Cardiac muscle cell (in vitro differentiated cells and primary cell): ENCODE measurements at regions not wholly inside any gene's neighbourhood (a gene's known extent, or its start where the extent isn't known, plus 50 kb on each side); places are given as distances from the start of the nearest gene placed in this dataset.

Experiments
- DNase-seq, 2 donors: peaks; one replicate each; pipeline versions ENCODE4 v3.0.0 to v3.0.0-alpha.2; 2010 to 2017; ENCODE audit warnings: low read depth in 1 of 2, low spot score in 1 of 2
- H3K27ac ChIP-seq: fragments of 200-600 bp; sonication (generic); 2 replicates; pipeline ENCODE4 v1.5.1; 2016
- H3K27me3 ChIP-seq: fragments of 200-600 bp; sonication (generic); 2 replicates; pipeline ENCODE4 v1.6.0; 2016; ENCODE audit warnings: control low read depth
- H3K36me3 ChIP-seq: fragments of 200-600 bp; sonication (generic); 2 replicates; pipeline ENCODE4 v1.5.1; 2016; ENCODE audit warnings: control low read depth
- H3K4me1 ChIP-seq: fragments of 200-600 bp; sonication (generic); 2 replicates; pipeline ENCODE4 v1.8.1; 2017; ENCODE audit warnings: low read depth, mild to moderate bottlenecking, mixed run types
- H3K4me3 ChIP-seq: fragments of 200-600 bp; sonication (generic); 2 replicates; pipeline ENCODE4 v1.5.1; 2016; ENCODE audit warnings: mild to moderate bottlenecking
- H3K9me3 ChIP-seq: fragments of 200-600 bp; sonication (generic); 2 replicates; pipeline ENCODE4 v1.5.1; 2017; ENCODE audit warnings: low read depth, mild to moderate bottlenecking, control low read depth
- TF ChIP-seq, protein P1 (sequence below): IDR thresholded peaks from 2 replicates; pipeline ENCODE4 v1.5.1; 2012; ENCODE audit warnings: low read depth, mild to moderate bottlenecking, low read length

DNA sequence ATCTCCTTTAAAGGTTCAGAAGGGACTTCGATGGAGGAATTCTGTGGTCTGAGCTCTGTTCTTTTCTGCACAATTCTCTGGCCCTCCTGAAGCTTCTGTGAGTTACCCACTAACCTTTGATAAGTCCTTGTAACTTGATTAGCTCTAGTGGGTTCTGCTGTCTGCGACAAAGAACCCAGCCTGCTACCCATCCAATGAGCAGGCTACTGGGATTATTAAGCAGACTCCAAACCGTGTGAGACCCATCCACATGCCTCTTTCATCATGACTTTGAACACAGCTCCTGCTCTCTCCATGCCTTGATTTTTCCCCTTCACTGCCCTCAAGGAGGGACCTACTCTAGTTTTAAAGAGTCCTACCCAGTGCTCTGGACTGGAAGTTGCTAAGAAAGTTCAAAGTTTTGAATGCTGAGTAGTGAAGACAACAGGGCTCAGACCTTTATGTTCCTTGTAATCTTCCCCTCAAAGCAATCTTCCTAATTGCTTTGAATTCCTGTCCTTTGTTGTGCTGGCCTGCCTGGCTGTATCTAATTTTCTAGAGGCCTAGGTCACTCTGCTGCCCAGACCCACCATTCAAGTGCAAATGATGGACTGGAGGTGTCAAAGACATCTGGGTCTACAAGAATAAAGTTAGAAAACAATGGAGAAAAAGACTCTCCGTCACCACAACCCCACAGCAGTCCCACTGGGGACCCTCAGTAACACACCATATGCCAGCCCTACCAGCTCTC lies 146.9 kb downstream of the RHOU start:
- H3K4me1 ChIP-seq, result no peaks in the 10 kb centered on the region
- no peaks in the 10 kb centered on the region for H3K36me3 ChIP-seq
- H3K27ac ChIP-seq, result no peak overlapping the region
- no peaks in the 10 kb centered on the region for H3K9me3 ChIP-seq
- DNase-seq, result no peak
- H3K27me3 ChIP-seq, result no peaks in the 10 kb centered on the region
- TF ChIP-seq, protein P1, sequence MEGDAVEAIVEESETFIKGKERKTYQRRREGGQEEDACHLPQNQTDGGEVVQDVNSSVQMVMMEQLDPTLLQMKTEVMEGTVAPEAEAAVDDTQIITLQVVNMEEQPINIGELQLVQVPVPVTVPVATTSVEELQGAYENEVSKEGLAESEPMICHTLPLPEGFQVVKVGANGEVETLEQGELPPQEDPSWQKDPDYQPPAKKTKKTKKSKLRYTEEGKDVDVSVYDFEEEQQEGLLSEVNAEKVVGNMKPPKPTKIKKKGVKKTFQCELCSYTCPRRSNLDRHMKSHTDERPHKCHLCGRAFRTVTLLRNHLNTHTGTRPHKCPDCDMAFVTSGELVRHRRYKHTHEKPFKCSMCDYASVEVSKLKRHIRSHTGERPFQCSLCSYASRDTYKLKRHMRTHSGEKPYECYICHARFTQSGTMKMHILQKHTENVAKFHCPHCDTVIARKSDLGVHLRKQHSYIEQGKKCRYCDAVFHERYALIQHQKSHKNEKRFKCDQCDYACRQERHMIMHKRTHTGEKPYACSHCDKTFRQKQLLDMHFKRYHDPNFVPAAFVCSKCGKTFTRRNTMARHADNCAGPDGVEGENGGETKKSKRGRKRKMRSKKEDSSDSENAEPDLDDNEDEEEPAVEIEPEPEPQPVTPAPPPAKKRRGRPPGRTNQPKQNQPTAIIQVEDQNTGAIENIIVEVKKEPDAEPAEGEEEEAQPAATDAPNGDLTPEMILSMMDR, result no peak
- no peak overlapping the region for H3K4me3 ChIP-seq

GRCh38 chr1:228882771-228883450 lies 147.6 kb downstream of the RHOU start:
- DNase-seq, result no peak

DNA sequence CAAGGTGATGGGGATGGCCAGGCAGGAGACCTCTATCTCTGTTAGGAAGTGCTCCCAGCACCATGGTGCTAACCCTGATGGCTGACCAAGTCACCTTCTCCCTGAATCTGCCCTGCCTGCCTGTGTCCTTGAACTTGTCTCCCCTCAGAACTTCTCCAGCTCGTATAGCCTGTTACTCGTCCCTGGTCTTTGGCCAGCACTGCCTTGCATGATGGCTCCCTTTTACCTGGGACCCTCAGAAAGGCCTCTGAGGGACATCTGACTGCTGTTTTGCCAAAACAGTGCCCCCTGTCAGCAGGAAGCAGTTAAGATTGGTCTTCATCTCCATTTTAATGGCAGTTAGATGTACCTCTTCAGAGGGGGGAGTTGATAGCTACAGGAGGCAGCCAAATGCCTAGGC lies 148.3 kb downstream of the RHOU start:
- Histone ChIP-seq H3K4me1 (no peaks in the 10 kb centered on the region), H3K27ac (no peak overlapping the region), H3K36me3 (no peaks in the 10 kb centered on the region), H3K4me3 (no peak overlapping the region), H3K9me3 (no peaks in the 10 kb centered on the region), H3K27me3 (no peaks in the 10 kb centered on the region)
- TF ChIP-seq, protein P1, result no peak
- no peak for DNase-seq

More at GRCh38 chr1:228882771-228883450, 147.6 kb downstream of the RHOU start:
- H3K4me1 ChIP-seq, result no peaks in the 10 kb centered on the region
- no peaks in the 10 kb centered on the region for H3K36me3 ChIP-seq
- no peaks in the 10 kb centered on the region for H3K27me3 ChIP-seq
- TF ChIP-seq, protein P1, result no peak
- no peaks in the 10 kb centered on the region for H3K9me3 ChIP-seq
- H3K4me3 ChIP-seq, result no peak overlapping the region
- no peak overlapping the region for H3K27ac ChIP-seq

- no peak overlapping the region for H3K4me3 ChIP-seq
- no peaks in the 10 kb centered on the region for H3K4me1 ChIP-seq
- H3K9me3 ChIP-seq, result no peaks in the 10 kb centered on the region
- H3K27ac ChIP-seq, result no peak overlapping the region
- TF ChIP-seq, protein P1, result no peak
- H3K27me3 ChIP-seq, result no peaks in the 10 kb centered on the region
- no peak for DNase-seq
- no peaks in the 10 kb centered on the region for H3K36me3 ChIP-seq
Observed at GRCh38 chr1:228884196-228884595, 148.9 kb downstream of the RHOU start.

- no peaks in the 10 kb centered on the region for H3K27me3 ChIP-seq
- H3K36me3 ChIP-seq, result no peaks in the 10 kb centered on the region
- H3K4me3 ChIP-seq, result no peak overlapping the region
- H3K9me3 ChIP-seq, result no peaks in the 10 kb centered on the region
- TF ChIP-seq, protein P1, result no peak
- H3K27ac ChIP-seq, result no peak overlapping the region
- DNase-seq, result no peak
- no peaks in the 10 kb centered on the region for H3K4me1 ChIP-seq
Observed at GRCh38 chr1:228884615-228885566, 149.6 kb downstream of the RHOU start.
